Sigmoid colon (tissue), 6 donors: ENCODE measurements at regions not wholly inside any gene's neighbourhood (a gene's known extent, or its start where the extent isn't known, plus 50 kb on each side); places are given as distances from the start of the nearest gene placed in this dataset.

ENCODE experiments used
- DNase-seq: peaks from one replicate; pipeline ENCODE4 v3.0.0-alpha.2; 2019
- H3K27ac ChIP-seq, 4 donors: fragments of 200-600 bp; sonication (generic); one replicate each; pipeline ENCODE4 v1.5.1; 2016 to 2019; ENCODE audit warnings: mild to moderate bottlenecking in 1 of 4
- H3K27me3 ChIP-seq, 3 donors: fragments of 200-600 bp; sonication (generic); one replicate each; pipeline ENCODE4 v1.5.1; 2019; ENCODE audit warnings: mild to moderate bottlenecking in 1 of 3
- H3K36me3 ChIP-seq, 4 donors: fragments of 200-600 bp; sonication (generic); one replicate each; pipeline ENCODE4 v1.5.1; 2016 to 2019
- H3K4me1 ChIP-seq, 4 donors: fragments of 200-600 bp; sonication (generic); one replicate each; pipeline ENCODE4 v1.5.1; 2017 to 2019
- H3K4me3 ChIP-seq, 4 donors: fragments of 200-600 bp; sonication (generic); one replicate each; pipeline ENCODE4 v1.5.1; 2017 to 2019; ENCODE audit warnings: mild to moderate bottlenecking in 2 of 4, moderate library complexity in 1 of 4
- H3K9me3 ChIP-seq, 4 donors: fragments of 200-600 bp in 3 of 4; sonication (generic) in 3 of 4; one replicate each; pipeline versions ENCODE4 v1.5.1 to v1.6.1; 2013 to 2019
- CTCF ChIP-seq, 4 experiments: fragments of 450-650 bp in 3 of 4; fragments of 200-600 bp in 1 of 4; IDR thresholded peaks; one replicate each; pipeline ENCODE4 v1.5.1; 2016 to 2019; ENCODE audit warnings: antibody characterized with exemption in 4 of 4, mild to moderate bottlenecking in 3 of 4, moderate library complexity in 2 of 4
- EP300 ChIP-seq, 4 donors: sonication (generic); formaldehyde crosslinking; IDR thresholded peaks; one replicate each; pipeline ENCODE4 v1.6.1; 2017; ENCODE audit warnings: antibody characterized with exemption in 4 of 4
- POLR2A ChIP-seq, 2 donors: fragments of 450-650 bp; IDR thresholded peaks; one replicate each; pipeline ENCODE4 v1.6.1; 2016; ENCODE audit warnings: antibody characterized with exemption in 2 of 2, mild to moderate bottlenecking in 2 of 2, moderate library complexity in 2 of 2
- POLR2AphosphoS5 ChIP-seq, 4 donors: sonication (generic); formaldehyde crosslinking; IDR thresholded peaks; one replicate each; pipeline ENCODE4 v1.6.1; 2017; ENCODE audit warnings: antibody characterized with exemption in 4 of 4
- WGBS, 2 donors: extraction: QIAGEN DNeasy Blood & Tissue Kit; methylation state at CpG; one replicate each; pipeline ENCODE4 v1.1.7; 2013; 5-methylcytosine and 5-hydroxymethylcytosine counted together
- intact Hi-C: fragments of 100-400 bp; cut with DNase I; formaldehyde crosslinking; loops from one replicate; pipeline ENCODE4 v1.15.1; 2023
- donor health status: healthy with polysubstance abuse.
- donor health status: healthy.

GRCh38 chr6:113380591-113380990 lies 476.6 kb upstream of the MARCKS start:
- Histone ChIP-seq H3K4me3 (no peak overlapping the region), H3K4me1 (peaks cover 0 to 10% (median 6%) of the 10 kb centered on the region in 4 donors), H3K36me3 (no peaks in the 10 kb centered on the region), H3K27ac (no peak overlapping the region), H3K9me3 (no peaks in the 10 kb centered on the region), H3K27me3 (no peaks in the 10 kb centered on the region)
- DNase-seq = no peak
- WGBS, 2 donors = 59 to 87% methylated on average over 3 of the region's 3 CpGs
- TF ChIP-seq EP300 (IDR thresholded peaks at IDR 0.05) = no peak
- TF ChIP-seq POLR2A (IDR thresholded peaks at IDR 0.05) = no peak
- no peak for TF ChIP-seq POLR2AphosphoS5 (IDR thresholded peaks at IDR 0.05)
- TF ChIP-seq CTCF (IDR thresholded peaks at IDR 0.05) = no peak
- intact Hi-C loops = no loop called here

GRCh38 chr6:113381232-113381631 lies 475.9 kb upstream of the MARCKS start:
- no peak for DNase-seq
- intact Hi-C loops = no loop called here

GRCh38 chr6:113381959-113382358 lies 475.2 kb upstream of the MARCKS start:
- TF ChIP-seq POLR2AphosphoS5 (IDR thresholded peaks at IDR 0.05) (no peak), EP300 (IDR thresholded peaks at IDR 0.05) (no peak), POLR2A (IDR thresholded peaks at IDR 0.05) (no peak), CTCF (IDR thresholded peaks at IDR 0.05) (no peak)
- Histone ChIP-seq H3K36me3 (no peaks in the 10 kb centered on the region), H3K27me3 (no peaks in the 10 kb centered on the region), H3K27ac (no peak overlapping the region), H3K4me3 (no peak overlapping the region), H3K4me1 (peaks cover 0 to 10% (median 6%) of the 10 kb centered on the region in 4 donors), H3K9me3 (no peaks in the 10 kb centered on the region)
- 33 to 78% methylated on average over 2 of the region's 2 CpGs for WGBS, 2 donors
- intact Hi-C loops = no loop called here
- peak; percentile 69 for DNase-seq

More at GRCh38 chr6:113381232-113381631, 475.9 kb upstream of the MARCKS start:
- no peaks in the 10 kb centered on the region for H3K9me3 ChIP-seq
- no peak overlapping the region for H3K4me3 ChIP-seq
- H3K27me3 ChIP-seq = no peaks in the 10 kb centered on the region
- no peaks in the 10 kb centered on the region for H3K36me3 ChIP-seq
- TF ChIP-seq EP300 (IDR thresholded peaks at IDR 0.05) = no peak
- no peak for TF ChIP-seq POLR2A (IDR thresholded peaks at IDR 0.05)
- no peak for TF ChIP-seq POLR2AphosphoS5 (IDR thresholded peaks at IDR 0.05)
- no peak for TF ChIP-seq CTCF (IDR thresholded peaks at IDR 0.05)
- H3K27ac ChIP-seq = no peak overlapping the region
- H3K4me1 ChIP-seq = peaks cover 0 to 10% (median 6%) of the 10 kb centered on the region in 4 donors

- peaks cover 0 to 10% (median 6%) of the 10 kb centered on the region in 4 donors for H3K4me1 ChIP-seq
- no peak for DNase-seq
- no peaks in the 10 kb centered on the region for H3K9me3 ChIP-seq
- no peak overlapping the region for H3K27ac ChIP-seq
- no peaks in the 10 kb centered on the region for H3K27me3 ChIP-seq
- no peaks in the 10 kb centered on the region for H3K36me3 ChIP-seq
- intact Hi-C loops = no loop called here
- WGBS, 2 donors = 87 to 88% methylated on average over 2 of the region's 2 CpGs
- no peak for TF ChIP-seq EP300 (IDR thresholded peaks at IDR 0.05)
- TF ChIP-seq POLR2A (IDR thresholded peaks at IDR 0.05) = no peak
- TF ChIP-seq CTCF (IDR thresholded peaks at IDR 0.05) = no peak
- TF ChIP-seq POLR2AphosphoS5 (IDR thresholded peaks at IDR 0.05) = no peak
- no peak overlapping the region for H3K4me3 ChIP-seq
These were observed 473.4 kb upstream of the MARCKS start for GRCh38 chr6:113383701-113384100.

GRCh38 chr6:113385020-113385431 lies 472.1 kb upstream of the MARCKS start:
- WGBS, 2 donors = 71 to 81% methylated on average over 2 of the region's 2 CpGs
- Histone ChIP-seq H3K27me3 (no peaks in the 10 kb centered on the region), H3K4me1 (peaks cover 0 to 8% (median 5%) of the 10 kb centered on the region in 4 donors), H3K36me3 (no peaks in the 10 kb centered on the region), H3K9me3 (no peaks in the 10 kb centered on the region), H3K4me3 (no peak overlapping the region), H3K27ac (no peak overlapping the region)
- no peak for DNase-seq
- intact Hi-C loops = no loop called here
- TF ChIP-seq POLR2A (IDR thresholded peaks at IDR 0.05) (no peak), CTCF (IDR thresholded peaks at IDR 0.05) (no peak), POLR2AphosphoS5 (IDR thresholded peaks at IDR 0.05) (no peak), EP300 (IDR thresholded peaks at IDR 0.05) (no peak)
